ENCODE measurements at regions not wholly inside any gene's neighbourhood (a gene's known extent, or its start where the extent isn't known, plus 50 kb on each side); places are given as distances from the start of the nearest gene placed in this dataset.

DNA sequence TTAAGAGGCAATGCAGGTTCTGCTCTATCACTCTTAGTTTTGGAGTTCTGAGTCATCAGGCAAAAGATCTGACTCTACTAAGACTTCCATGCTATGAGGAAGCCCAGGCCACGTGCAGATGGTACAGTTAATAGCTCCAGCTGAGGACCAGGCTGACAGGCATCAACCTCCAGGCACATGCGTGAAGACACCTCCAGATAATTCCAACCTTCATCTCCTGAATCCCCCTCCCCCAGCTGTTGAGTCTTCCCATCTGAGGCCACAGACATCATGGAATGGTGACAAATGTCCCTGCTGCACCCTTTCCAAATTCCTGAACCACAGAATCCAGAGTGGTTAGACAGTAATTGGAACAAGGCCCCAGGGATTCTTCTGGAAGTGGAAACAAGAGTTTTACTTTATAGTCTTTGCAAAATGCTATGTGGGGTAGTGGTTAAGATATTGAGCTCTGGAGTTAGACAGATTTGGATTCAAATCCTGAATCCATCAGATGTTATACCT, 183.8 kb downstream of the KLF5 start:
- ATAC-seq (no peak), DNase-seq (ENCODE audit: low spot score) (no peak)
- CTCF ChIA-PET, result no interaction called here
- no peak for TF ChIP-seq ZNF317 (CRISPR knock-in tag; IDR thresholded peaks at IDR 0.05; ENCODE audit: borderline replicate concordance, low read depth)
- no peak for TF ChIP-seq JAZF1 (CRISPR knock-in tag; IDR thresholded peaks at IDR 0.05)
- TF ChIP-seq, protein P1, sequence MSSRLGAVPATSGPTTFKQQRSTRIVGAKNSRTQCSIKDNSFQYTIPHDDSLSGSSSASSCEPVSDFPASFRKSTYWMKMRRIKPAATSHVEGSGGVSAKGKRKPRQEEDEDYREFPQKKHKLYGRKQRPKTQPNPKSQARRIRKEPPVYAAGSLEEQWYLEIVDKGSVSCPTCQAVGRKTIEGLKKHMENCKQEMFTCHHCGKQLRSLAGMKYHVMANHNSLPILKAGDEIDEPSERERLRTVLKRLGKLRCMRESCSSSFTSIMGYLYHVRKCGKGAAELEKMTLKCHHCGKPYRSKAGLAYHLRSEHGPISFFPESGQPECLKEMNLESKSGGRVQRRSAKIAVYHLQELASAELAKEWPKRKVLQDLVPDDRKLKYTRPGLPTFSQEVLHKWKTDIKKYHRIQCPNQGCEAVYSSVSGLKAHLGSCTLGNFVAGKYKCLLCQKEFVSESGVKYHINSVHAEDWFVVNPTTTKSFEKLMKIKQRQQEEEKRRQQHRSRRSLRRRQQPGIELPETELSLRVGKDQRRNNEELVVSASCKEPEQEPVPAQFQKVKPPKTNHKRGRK (CRISPR knock-in tag; IDR thresholded peaks at IDR 0.05; ENCODE audit: borderline replicate concordance), result no peak
- TF ChIP-seq, protein P2, sequence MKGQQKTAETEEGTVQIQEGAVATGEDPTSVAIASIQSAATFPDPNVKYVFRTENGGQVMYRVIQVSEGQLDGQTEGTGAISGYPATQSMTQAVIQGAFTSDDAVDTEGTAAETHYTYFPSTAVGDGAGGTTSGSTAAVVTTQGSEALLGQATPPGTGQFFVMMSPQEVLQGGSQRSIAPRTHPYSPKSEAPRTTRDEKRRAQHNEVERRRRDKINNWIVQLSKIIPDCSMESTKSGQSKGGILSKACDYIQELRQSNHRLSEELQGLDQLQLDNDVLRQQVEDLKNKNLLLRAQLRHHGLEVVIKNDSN (CRISPR knock-in tag; IDR thresholded peaks at IDR 0.05), result no peak
- no peak for TF ChIP-seq MYBL2 (CRISPR knock-in tag; IDR thresholded peaks at IDR 0.05)
- Mint-ChIP-seq H3K36me3 (no peaks in the 10 kb centered on the region), H3K27me3 (ENCODE audit: low read depth) (no peaks in the 10 kb centered on the region), H3K4me3 (no peak overlapping the region), H3K27ac (no peak overlapping the region), H3K4me1 (peaks cover 6% of the 10 kb centered on the region), H3K9me3 (no peaks in the 10 kb centered on the region)
- POLR2A ChIA-PET, result no interaction called here

DNA sequence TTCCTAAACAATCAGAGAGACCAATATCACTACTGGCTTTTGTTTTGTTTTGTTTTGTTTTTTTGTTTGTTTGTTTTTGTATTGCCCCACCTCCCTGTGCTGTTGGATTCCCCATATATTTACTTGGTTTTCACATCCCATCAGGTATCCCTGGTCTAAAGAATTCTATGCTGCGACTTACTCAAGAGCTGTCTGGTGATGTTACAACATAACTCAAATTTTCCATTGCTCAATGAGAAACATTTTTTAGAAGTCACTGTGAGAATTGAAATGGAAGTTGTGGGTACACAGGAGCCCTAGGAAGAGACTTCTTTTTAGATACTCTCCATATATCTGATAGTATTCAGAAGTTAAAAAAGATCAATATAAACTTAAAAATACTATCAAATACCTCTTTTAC, 181.4 kb downstream of the KLF5 start:
- no peaks in the 10 kb centered on the region for H3K9me3 Mint-ChIP-seq
- H3K27ac Mint-ChIP-seq, result no peak overlapping the region
- ChIA-PET POLR2A (no interaction called here), CTCF (no interaction called here)
- no peak overlapping the region for H3K4me3 Mint-ChIP-seq
- H3K36me3 Mint-ChIP-seq, result no peaks in the 10 kb centered on the region
- no peaks in the 10 kb centered on the region for H3K27me3 Mint-ChIP-seq (ENCODE audit: low read depth)
- peaks cover 6% of the 10 kb centered on the region for H3K4me1 Mint-ChIP-seq
- TF ChIP-seq, protein P3, sequence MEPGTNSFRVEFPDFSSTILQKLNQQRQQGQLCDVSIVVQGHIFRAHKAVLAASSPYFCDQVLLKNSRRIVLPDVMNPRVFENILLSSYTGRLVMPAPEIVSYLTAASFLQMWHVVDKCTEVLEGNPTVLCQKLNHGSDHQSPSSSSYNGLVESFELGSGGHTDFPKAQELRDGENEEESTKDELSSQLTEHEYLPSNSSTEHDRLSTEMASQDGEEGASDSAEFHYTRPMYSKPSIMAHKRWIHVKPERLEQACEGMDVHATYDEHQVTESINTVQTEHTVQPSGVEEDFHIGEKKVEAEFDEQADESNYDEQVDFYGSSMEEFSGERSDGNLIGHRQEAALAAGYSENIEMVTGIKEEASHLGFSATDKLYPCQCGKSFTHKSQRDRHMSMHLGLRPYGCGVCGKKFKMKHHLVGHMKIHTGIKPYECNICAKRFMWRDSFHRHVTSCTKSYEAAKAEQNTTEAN (CRISPR knock-in tag; IDR thresholded peaks at IDR 0.05), result no peak
- TF ChIP-seq ESRRA (CRISPR knock-in tag; IDR thresholded peaks at IDR 0.05; ENCODE audit: borderline replicate concordance) (no peak), GABPB1 (CRISPR knock-in tag; IDR thresholded peaks at IDR 0.05) (no peak), KAT7 (CRISPR knock-in tag; IDR thresholded peaks at IDR 0.05; ENCODE audit: borderline replicate concordance) (no peak), FOXJ3 (CRISPR knock-in tag; IDR thresholded peaks at IDR 0.05; ENCODE audit: borderline replicate concordance) (no peak), ELF4 (CRISPR knock-in tag; IDR thresholded peaks at IDR 0.05; ENCODE audit: low read depth) (no peak), NR2C2 (CRISPR knock-in tag; IDR thresholded peaks at IDR 0.05) (no peak), ZNF423 (CRISPR knock-in tag; IDR thresholded peaks at IDR 0.05) (no peak), NR3C1 (CRISPR knock-in tag; conservative IDR thresholded peaks at IDR 0.05; ENCODE audit: low read depth) (no peak)
- TF ChIP-seq, protein P4, sequence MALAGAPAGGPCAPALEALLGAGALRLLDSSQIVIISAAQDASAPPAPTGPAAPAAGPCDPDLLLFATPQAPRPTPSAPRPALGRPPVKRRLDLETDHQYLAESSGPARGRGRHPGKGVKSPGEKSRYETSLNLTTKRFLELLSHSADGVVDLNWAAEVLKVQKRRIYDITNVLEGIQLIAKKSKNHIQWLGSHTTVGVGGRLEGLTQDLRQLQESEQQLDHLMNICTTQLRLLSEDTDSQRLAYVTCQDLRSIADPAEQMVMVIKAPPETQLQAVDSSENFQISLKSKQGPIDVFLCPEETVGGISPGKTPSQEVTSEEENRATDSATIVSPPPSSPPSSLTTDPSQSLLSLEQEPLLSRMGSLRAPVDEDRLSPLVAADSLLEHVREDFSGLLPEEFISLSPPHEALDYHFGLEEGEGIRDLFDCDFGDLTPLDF (CRISPR knock-in tag; IDR thresholded peaks at IDR 0.05), result no peak
- DNase-seq (ENCODE audit: low spot score), result no peak
- no peak for ATAC-seq

GRCh38 chr13:73235385-73235784, 176.6 kb downstream of the KLF5 start:
- H3K27me3 Mint-ChIP-seq (ENCODE audit: low read depth), result no peaks in the 10 kb centered on the region
- H3K36me3 Mint-ChIP-seq, result no peaks in the 10 kb centered on the region
- peaks cover 6% of the 10 kb centered on the region for H3K4me1 Mint-ChIP-seq
- no peak for ATAC-seq
- ChIA-PET POLR2A (no interaction called here), CTCF (no interaction called here)
- no peak for DNase-seq (ENCODE audit: low spot score)
- no peak overlapping the region for H3K4me3 Mint-ChIP-seq
- no peaks in the 10 kb centered on the region; the same call in 1 of the 2 replicates for H3K9me3 Mint-ChIP-seq
- TF ChIP-seq, protein P5, sequence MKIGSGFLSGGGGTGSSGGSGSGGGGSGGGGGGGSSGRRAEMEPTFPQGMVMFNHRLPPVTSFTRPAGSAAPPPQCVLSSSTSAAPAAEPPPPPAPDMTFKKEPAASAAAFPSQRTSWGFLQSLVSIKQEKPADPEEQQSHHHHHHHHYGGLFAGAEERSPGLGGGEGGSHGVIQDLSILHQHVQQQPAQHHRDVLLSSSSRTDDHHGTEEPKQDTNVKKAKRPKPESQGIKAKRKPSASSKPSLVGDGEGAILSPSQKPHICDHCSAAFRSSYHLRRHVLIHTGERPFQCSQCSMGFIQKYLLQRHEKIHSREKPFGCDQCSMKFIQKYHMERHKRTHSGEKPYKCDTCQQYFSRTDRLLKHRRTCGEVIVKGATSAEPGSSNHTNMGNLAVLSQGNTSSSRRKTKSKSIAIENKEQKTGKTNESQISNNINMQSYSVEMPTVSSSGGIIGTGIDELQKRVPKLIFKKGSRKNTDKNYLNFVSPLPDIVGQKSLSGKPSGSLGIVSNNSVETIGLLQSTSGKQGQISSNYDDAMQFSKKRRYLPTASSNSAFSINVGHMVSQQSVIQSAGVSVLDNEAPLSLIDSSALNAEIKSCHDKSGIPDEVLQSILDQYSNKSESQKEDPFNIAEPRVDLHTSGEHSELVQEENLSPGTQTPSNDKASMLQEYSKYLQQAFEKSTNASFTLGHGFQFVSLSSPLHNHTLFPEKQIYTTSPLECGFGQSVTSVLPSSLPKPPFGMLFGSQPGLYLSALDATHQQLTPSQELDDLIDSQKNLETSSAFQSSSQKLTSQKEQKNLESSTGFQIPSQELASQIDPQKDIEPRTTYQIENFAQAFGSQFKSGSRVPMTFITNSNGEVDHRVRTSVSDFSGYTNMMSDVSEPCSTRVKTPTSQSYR (CRISPR knock-in tag; IDR thresholded peaks at IDR 0.05), result no peak
- TF ChIP-seq MXD4 (CRISPR knock-in tag; IDR thresholded peaks at IDR 0.05; ENCODE audit: borderline replicate concordance) (no peak), FOXP4 (CRISPR knock-in tag; IDR thresholded peaks at IDR 0.05) (no peak), JAZF1 (CRISPR knock-in tag; IDR thresholded peaks at IDR 0.05) (no peak), ELF4 (CRISPR knock-in tag; IDR thresholded peaks at IDR 0.05; ENCODE audit: low read depth) (no peak), ZBTB21 (CRISPR knock-in tag; IDR thresholded peaks at IDR 0.05; ENCODE audit: borderline replicate concordance) (no peak), RELA (CRISPR knock-in tag; IDR thresholded peaks at IDR 0.05; ENCODE audit: borderline replicate concordance) (no peak), OVOL2 (CRISPR knock-in tag; IDR thresholded peaks at IDR 0.05; ENCODE audit: borderline replicate concordance) (no peak), JUN (CRISPR knock-in tag; IDR thresholded peaks at IDR 0.05) (no peak), NR2C2 (CRISPR knock-in tag; IDR thresholded peaks at IDR 0.05) (no peak), SP1 (CRISPR knock-in tag; conservative IDR thresholded peaks at IDR 0.05) (no peak), FOXK1 (CRISPR knock-in tag; IDR thresholded peaks at IDR 0.05) (no peak)
- no peak overlapping the region for H3K27ac Mint-ChIP-seq

All from WTC11 (cell line).